ENCODE measurements at regions not wholly inside any gene's neighbourhood (a gene's known extent, or its start where the extent isn't known, plus 50 kb on each side); places are given as distances from the start of the nearest gene placed in this dataset.

DNA sequence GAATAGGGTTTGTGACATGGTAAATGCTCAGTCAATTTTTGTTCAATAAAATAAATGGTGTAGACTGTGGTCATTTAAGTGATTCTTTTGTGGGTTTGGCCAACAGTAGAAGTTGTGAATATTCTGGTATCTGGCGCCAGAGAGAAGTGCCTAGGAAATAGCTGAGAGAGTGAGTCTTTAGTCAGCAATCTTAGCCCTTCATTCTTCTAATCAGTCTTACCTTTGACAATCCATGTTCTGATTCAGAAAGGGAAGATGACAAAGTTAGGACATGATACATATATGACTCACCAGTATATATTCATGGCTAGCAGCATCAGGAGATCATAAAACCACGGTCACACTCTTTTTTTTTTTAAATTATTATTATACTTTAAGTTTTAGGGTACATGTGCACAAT lies 141.8 kb upstream of the PCDH18 start:
- no peak for DNase-seq (ENCODE audit: low spot score)

DNA sequence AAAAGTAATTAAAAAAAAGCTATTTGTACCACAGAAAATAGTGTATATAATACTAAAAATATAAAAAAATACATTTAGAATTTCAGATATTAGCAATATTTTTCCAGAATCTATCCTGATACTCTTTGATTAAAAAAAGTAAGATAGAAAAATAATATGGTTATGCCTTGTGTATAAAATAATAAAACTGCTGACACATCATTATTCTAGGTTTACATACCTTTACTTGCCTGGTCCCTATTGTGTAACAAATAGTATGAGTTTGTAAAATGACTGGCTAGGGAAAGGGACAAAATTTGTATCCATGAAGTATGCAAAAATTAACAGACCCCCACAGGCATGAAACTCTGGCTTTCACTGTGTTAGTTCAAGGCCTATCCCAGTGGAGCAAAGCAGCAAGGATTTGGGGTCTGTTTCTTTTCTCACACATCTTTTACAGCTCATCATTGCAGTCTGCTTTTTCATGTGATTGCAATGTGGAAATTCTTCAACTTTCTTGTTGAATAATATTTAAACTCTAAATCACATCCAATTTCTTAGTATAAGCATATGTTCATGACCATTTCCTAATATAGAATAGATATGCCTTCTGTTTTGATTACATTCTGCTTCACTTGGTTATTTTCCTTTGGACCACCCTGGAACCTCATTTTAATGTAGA lies 136.7 kb upstream of the PCDH18 start:
- DNase-seq (ENCODE audit: low spot score), result no peak

DNA sequence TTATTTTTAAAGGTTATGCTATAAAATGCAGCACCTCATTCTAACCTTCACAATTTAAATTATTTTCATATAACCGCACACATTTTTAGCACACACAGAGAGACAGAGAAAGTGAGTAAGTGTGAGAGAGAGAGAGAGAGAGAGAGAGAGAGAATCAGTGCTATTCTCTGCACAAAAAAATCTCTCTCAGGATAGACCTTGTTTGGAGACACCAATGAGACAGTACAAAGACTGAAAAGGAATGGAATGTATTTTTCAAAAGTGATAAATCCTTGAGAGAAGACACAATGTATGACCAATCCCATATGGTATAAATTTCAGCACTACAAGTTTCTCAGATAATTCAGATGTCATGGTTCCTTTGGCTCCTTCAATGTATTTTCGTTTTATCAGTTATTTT lies 132.1 kb upstream of the PCDH18 start:
- DNase-seq (ENCODE audit: low spot score), result no peak

DNA sequence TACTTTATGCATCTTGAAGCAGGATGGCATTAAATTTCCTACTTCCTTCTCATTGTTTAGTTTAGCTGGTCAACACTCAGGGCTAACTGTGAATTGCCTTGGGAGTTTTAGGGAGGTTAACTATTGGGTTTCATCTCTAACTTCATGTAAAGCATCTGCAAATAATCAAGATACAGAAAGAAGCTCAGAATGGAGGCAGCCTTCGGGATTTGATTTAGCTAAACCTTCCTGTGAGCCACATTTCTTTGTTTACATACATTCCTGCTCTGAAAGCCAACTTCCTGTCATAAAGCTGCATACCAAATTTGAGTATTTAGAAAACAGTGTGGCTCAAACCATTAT lies 131.7 kb upstream of the PCDH18 start:
- no peak for DNase-seq (ENCODE audit: low spot score)

DNA sequence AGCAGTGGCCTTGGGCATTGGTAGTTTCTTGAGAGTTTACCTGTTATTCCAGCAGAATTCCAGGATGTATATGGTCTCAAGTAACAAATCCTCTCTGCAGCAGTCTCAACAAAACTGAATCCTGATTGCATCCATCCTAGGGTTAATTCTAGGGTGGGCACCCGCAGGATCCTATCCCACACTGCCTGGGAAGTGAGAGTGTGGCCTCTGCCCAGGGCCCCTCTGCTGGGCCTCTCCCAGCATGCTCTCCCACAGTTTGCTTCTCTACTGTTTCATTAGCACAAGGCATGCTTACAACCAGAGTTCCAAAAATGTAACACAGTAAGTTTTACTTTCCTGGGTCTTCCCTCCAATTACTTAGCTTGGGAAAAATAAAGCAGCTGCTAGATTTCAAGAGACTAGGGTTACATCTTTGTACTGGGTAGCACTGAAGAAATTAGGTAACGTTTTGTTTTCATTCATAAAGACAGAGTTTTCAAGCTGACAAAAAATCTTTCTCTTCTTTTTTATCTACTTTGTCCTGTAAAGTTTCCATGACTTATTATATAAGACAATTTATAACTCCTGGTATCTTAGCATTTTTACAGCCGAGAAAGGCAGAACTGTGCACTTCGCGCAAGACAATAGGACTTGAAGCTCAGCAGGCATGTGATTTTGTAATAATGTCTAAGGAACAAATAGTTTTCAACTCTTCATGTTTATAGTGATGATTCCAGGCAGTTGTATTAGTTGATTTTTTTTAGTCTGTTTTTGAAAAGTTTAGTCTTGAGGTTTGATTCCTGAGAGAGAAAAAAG lies 131.2 kb upstream of the PCDH18 start:
- no peak for DNase-seq (ENCODE audit: low spot score)

DNA sequence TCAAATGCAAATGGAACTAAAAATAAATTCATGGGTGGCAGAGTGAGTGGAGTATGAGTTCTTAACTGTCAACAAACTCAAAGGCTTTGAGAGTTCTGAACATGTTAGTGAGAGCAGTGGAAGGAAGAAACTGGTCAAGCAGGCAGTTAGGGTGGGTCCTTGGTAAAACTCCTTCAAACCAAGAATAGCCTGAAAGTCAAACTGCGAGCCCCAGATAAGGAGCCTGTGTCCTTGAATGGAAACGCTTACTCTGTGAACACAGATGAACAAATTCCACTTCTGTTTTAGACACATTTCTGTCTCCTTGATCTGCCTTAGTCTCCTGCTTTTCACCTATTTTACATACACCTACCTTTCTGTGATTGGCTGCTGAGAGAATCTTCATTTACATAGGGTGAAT lies 129.4 kb upstream of the PCDH18 start:
- DNase-seq (ENCODE audit: low spot score), result no peak

DNA sequence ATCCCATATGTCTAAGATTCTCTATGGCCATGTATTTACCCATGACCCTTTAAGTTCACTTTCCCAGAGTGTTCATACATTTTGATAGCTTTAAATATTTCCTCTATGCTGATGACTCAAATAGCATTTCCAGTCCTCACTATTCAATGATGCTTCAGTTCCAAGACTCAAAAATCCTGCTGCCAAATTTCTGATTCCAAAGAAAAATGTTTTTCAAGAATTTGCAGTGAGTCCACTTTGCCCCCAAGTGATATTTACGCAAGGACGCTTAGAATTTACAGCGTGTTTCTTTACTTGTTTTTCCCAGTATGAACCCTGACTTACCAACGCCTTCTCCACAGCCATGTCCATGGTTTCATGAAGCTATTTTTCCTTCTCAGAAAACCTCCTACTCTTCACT lies 127.9 kb upstream of the PCDH18 start:
- DNase-seq (ENCODE audit: low spot score), result no peak

DNA sequence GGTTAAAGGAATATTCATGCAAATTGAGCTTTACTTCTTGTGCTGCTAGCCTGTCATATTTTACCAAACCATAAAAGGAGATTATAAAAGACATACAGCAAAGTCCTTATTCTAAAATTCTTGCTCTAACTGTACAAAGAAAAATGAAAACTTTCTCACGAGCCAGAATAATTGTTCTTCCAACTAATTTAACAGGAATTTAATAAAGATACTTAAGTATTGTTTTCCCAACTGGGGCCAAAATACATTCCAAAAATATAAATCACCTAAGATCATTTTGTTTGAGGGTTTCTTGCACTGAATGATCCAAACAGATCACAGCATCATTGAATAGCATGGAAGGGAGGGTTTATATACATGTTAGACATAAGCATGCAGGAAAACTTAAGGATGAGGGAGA lies 127.1 kb upstream of the PCDH18 start:
- DNase-seq (ENCODE audit: low spot score), result no peak

DNA sequence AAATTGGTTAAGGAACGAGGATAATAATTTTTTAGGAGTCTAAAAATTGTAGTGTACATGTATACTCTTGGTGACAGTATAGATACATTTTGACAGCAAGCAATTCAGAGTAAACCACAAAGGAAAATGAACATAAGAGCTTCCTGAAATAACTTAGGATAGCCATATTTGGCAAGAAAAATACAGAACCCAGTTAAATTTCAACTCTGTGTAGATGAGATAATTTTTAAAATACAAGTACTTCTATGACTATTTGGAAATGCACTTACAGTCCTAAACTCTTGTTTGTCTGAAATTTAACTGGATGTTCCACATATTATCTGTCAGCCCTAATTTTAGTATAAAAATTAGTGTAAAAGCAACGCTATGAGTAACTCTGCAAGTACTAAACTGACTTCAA lies 124.4 kb upstream of the PCDH18 start:
- DNase-seq (ENCODE audit: low spot score), result no peak

DNA sequence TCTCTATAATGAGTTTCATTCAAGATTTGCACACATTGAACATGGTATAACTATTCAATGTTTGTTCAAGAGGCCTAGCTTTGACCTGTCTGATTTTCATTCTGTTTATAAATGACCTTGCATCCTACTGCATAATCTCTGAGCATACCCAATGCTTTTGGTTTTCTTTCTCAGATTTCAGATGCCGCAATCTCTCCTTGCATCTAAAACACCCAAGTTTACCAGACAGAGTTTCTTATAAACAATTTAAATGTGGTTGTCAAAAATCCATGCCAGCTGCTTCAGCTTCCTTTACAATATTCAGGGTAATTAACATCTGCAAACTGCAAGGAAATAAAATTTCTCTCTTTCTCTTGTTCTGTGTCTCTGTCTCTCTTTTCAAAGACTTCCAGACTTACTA lies 123.0 kb upstream of the PCDH18 start:
- no peak for DNase-seq (ENCODE audit: low spot score)

DNA sequence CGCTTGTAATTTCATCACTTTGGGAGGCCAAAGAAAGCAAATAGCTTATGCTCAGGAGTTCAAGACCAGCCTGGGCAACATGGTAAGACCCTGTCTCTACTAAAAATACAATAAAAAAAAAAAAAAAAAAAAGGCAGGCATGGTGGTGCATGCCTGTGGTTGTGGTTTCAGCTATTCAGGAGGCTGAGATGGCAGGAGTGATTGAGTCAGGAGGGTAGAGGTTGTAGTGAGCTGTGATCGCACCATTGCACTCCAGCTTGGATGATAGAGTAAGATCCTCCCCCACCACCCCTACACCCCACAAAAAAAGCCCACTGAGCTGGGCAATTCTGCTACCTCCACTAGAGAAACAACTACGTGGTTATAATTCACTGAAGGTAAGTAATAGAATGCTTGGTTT lies 118.8 kb upstream of the PCDH18 start:
- peak; percentile 25 for DNase-seq (ENCODE audit: low spot score)

DNA sequence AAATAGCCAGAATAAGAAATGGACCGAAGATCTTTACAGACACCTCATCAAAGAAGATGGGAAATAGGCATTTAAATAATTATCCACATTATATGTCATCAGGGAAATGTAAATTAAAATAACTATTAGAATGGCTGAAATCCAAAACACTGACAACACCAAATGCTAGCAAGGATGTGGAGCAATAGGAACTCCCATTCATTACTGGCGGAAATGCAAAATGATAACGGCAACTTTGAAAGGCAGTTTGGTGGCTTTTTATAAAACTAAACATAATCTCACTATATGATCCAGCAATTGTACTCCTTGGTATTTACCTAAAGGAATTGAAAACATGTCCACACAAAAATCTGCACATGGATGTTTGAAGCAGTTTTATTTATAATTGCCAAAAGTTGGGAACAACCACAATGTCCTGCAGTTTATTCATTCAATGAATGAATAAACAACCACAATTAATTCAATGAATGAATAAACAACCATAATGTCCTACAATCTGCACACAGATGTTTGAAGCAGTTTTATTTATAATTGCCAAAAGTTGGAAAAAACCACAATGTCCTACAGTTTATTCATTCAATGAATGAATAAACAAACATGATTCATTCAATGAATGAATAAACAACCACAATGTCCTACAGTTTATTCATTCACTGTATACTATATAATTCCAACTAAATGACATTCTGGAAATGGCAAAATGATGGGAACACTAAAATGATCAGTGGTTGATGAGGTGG lies 117.6 kb upstream of the PCDH18 start:
- DNase-seq (ENCODE audit: low spot score), result no peak

DNA sequence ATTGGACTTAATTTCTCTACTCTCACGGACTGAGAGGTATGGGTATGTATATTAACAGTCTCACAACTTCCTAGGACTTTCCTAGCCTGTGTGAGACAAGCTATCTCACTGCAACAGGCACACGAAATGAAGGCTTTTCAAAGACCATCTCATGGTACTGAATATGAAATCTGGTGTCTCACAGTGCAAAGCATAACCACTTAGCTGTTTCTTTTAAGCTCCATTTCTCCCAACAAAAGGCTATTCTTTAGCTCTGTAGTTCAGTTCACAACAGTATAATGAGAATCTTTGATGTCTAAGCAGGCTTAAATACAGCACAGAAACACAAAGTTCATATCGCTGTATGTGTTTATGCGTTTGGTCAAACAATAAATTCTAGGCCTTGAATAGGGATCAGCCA lies 116.2 kb upstream of the PCDH18 start:
- no peak for DNase-seq (ENCODE audit: low spot score)

DNA sequence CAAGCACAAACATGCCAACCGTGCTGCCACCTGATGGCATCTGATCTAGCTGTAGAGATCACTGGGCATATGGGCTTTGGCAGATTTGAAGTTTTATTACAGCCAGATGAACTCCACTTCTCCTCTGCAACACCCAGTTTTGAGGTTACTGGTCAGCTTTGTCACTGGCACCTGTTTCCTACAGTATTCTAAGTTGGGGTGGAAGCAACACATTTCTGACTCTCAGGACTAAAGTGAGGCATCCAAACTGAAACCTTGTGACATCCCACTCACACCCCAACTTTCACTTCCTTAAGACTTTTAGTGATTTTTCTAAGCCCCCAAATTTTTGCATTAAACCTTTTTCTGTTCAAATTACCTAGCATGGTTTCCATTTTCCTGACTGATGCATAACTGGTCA lies 115.1 kb upstream of the PCDH18 start:
- DNase-seq (ENCODE audit: low spot score), result no peak

DNA sequence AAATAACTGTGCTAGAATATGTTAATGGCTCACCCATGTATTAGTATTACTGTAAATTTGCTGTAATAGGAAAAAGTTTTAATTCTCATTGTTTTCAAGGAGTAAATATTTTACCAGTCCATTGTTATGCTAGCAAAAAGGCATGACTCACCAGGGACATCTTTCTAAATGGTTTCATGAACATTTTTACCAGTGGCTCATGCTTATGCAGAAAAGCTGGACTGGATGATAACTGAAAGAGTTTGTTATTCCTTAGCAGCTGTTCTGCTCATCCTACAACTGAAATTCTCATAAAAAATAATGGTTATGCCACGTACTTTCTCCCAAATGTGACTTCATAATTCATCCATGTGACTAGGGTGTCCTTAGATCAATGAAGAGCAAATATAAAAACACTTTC lies 111.9 kb upstream of the PCDH18 start:
- DNase-seq (ENCODE audit: low spot score), result no peak

DNA sequence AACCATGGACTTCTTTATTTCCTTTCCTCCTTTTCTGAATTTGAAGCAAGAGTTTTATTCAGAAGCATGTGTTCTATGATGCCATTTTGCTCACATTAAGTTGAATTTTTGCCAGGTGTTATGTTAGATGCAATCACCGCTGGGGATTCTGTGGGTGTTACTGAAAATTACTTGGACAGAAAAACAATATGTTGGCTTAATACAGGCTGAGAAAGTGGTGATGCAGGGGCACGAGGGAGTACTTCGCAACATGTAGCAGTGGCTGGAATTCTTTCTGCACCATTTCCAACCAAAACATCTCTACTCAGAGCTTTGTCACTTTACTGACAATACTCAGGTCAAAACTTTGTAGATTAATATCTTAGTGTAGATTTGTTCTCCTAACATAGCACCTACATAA lies 109.2 kb upstream of the PCDH18 start:
- DNase-seq (ENCODE audit: low spot score), result no peak

DNA sequence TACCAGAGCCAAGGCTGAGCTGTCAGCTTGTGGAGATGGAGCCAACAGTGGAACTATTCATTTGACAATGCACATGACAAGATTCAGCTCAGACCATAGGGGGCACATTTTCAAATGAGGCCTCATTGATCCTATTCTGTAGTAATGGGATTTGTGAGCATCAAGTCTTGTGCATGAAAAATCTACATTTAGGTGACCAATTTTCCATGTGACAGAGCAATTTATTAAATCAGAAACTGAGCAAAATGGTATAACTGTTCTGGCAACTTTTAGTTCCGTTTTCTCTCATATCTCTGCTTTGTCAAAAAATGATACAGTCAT lies 108.5 kb upstream of the PCDH18 start:
- no peak for DNase-seq (ENCODE audit: low spot score)

DNA sequence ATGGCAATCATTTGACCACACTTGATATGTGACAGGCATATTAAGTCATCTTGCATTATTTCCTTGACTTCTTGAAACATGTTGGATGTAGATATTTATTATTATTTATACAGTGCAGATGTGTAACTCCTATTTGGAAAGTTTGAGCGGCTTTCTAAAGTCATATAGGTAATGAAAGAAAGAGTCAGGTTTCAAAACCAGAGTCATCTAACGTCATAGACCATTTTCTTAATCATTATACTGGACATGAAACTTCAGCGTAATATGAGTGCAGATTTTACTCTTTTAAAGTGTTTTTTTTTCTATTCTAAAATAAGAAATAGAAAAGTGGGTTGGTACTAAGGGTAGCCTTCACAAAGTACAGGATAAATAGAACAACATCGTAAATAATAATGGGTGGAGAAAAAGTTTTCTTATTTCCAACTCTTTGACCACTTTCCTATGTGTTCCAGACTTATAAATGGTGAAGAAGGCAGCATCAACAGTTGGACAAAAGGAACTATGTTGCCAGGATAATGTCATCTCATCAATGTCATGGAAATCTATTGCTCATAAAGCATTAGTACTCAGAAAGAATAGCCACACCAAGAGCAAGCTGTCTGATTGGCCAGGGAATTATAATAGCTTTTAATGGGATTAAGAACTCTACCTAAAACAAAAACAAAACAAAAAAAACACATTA lies 108.0 kb upstream of the PCDH18 start:
- no peak for DNase-seq (ENCODE audit: low spot score)

DNA sequence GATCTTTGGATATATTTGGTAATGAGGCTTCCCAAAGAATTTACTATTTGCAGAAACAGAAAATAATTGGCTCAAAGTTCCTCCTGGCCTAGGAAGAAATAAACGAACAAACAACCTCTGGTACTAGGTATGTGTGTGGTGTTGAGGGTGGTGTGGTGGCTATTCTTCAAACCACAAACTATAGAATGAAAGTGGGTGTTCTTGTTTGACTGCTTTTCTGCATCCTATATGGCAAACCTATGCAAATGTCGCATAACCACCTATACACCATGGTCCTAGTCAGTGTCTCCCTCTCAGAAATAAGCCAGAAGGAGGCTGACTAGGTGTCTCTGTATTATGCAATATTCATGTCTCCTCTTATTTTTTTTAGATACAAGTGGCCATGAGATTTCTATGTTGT lies 106.6 kb upstream of the PCDH18 start:
- no peak for DNase-seq (ENCODE audit: low spot score)

DNA sequence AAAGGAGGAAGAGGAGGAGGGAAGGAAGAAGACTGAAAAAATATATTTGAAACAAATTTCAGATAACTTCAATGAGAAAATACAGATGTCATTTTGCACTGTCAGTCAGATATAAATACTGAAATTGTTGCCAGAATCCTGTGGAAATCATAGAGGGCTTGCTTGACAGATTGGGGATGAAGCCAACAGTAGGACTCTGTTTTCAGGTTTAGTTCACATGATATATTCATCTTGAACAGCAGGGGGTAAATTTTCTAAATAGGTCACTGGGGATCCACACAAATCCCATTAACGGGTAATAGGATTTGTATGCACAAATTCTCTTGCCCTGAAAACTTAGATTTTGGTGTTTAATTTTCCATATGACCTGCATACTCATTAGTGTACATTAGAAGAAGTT lies 103.3 kb upstream of the PCDH18 start:
- DNase-seq (ENCODE audit: low spot score), result peak; percentile 17

DNA sequence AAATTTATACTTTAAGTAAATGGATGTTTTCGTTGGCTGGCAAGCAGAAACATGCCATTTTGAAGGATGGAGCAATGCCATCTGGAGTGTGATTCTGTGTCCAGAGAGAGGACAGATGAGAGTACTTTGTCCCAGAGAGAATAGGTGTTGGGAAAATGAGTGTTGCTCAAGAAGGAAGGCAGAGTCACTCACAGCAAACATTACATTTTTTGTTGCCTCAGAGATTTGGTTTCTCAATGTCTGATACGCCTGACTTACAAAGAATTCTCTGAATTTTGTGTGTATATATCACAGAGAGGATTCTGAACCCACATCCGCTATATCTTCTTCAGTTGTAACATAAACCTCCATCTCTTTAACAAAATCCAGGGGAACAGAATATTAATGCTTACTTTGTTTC lies 102.8 kb upstream of the PCDH18 start:
- DNase-seq (ENCODE audit: low spot score), result peak; percentile 38

DNA sequence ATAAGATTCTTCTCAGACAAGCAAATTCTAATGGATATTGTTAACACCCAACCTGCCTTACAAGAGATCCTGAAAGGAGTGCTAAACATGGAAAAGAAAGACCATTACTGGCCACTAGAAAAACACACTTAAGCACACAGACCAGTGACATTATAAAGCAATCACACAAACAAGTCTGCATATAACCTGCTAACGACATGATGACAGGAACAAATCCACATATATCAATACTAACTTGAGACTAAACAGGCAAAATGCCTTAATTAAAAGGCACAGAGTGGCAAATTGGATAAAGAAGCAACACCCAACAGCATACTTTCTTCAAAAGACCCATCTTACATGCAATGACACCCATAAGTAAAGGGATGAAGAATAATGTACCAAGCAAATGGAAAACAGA lies 100.5 kb upstream of the PCDH18 start:
- no peak for DNase-seq (ENCODE audit: low spot score)

DNA sequence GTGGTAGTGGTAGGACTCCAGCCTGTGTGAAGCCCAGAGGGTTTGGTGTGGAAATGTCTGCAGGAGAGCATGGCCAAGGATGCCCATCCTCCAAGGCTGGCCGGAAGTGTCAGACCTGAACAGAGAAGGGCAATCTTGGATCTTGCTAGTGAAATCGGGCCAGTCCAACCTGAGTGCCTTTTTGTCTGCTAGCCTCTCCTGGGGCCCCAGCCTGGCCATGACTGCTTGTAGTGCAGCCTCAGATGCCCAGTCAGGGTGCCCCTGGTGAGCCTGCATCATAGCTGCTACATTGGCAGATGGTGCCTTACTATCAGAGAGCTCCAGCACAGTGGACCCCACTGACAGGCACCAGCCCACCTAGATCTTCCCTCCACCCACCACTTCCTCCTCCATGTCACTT lies 99.3 kb upstream of the PCDH18 start:
- DNase-seq (ENCODE audit: low spot score), result no peak
